Sigmoid colon (tissue), 4 donors: ENCODE measurements at regions not wholly inside any gene's neighbourhood (a gene's known extent, or its start where the extent isn't known, plus 50 kb on each side); places are given as distances from the start of the nearest gene placed in this dataset.

Experiments
- EP300 ChIP-seq, 4 donors: sonication (generic); formaldehyde crosslinking; IDR thresholded peaks; one replicate each; pipeline ENCODE4 v1.6.1; 2017; ENCODE audit warnings: antibody characterized with exemption in 4 of 4
- POLR2A ChIP-seq, 2 donors: fragments of 450-650 bp; IDR thresholded peaks; one replicate each; pipeline ENCODE4 v1.6.1; 2016; ENCODE audit warnings: antibody characterized with exemption in 2 of 2, mild to moderate bottlenecking in 2 of 2, moderate library complexity in 2 of 2
- POLR2AphosphoS5 ChIP-seq, 4 donors: sonication (generic); formaldehyde crosslinking; IDR thresholded peaks; one replicate each; pipeline ENCODE4 v1.6.1; 2017; ENCODE audit warnings: antibody characterized with exemption in 4 of 4
- TF ChIP-seq, protein P1 (sequence below), 4 experiments: fragments of 450-650 bp in 3 of 4; fragments of 200-600 bp in 1 of 4; IDR thresholded peaks; one replicate each; pipeline ENCODE4 v1.5.1; 2016 to 2019; ENCODE audit warnings: antibody characterized with exemption in 4 of 4, mild to moderate bottlenecking in 3 of 4, moderate library complexity in 2 of 4

- TF ChIP-seq, protein P1, sequence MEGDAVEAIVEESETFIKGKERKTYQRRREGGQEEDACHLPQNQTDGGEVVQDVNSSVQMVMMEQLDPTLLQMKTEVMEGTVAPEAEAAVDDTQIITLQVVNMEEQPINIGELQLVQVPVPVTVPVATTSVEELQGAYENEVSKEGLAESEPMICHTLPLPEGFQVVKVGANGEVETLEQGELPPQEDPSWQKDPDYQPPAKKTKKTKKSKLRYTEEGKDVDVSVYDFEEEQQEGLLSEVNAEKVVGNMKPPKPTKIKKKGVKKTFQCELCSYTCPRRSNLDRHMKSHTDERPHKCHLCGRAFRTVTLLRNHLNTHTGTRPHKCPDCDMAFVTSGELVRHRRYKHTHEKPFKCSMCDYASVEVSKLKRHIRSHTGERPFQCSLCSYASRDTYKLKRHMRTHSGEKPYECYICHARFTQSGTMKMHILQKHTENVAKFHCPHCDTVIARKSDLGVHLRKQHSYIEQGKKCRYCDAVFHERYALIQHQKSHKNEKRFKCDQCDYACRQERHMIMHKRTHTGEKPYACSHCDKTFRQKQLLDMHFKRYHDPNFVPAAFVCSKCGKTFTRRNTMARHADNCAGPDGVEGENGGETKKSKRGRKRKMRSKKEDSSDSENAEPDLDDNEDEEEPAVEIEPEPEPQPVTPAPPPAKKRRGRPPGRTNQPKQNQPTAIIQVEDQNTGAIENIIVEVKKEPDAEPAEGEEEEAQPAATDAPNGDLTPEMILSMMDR (IDR thresholded peaks at IDR 0.05): no peak
- no peak for TF ChIP-seq POLR2AphosphoS5 (IDR thresholded peaks at IDR 0.05)
- TF ChIP-seq POLR2A (IDR thresholded peaks at IDR 0.05): no peak
- TF ChIP-seq EP300 (IDR thresholded peaks at IDR 0.05): no peak
Observed at GRCh38 chr3:124609402-124609801, 120.8 kb upstream of the UMPS start.
